ENCODE measurements at regions not wholly inside any gene's neighbourhood (a gene's known extent, or its start where the extent isn't known, plus 50 kb on each side); places are given as distances from the start of the nearest gene placed in this dataset.
"Not testable (repeated sequence)": the region's sequence is repeated elsewhere in the genome, so short reads cannot be mapped to it uniquely, and the experiment has no call there.

DNA sequence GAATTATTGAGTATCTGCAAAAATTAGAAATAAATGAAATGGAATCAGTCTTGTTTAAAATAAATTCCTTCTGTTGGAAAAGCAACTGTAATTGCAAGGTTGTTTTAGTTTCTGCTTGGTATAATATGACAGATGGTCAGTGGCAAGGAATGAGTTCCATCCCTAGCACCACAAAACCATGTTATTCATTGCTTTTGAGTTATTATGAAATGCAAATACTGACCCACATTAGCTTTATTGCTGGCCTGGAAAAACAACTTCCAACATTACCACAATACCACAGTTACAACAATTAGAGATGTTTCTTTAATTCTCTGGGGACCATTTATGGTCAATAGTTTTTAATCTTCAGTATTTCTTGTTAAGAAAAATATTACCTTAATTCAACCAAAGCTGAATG is 194.4 kb downstream of the TMA16 start:
- DNase-seq (no peak), ATAC-seq (no peak)
- no peaks in the 10 kb centered on the region for H3K4me1 ChIP-seq
- no peaks in the 10 kb centered on the region for H3K27me3 ChIP-seq
- H3K36me3 ChIP-seq (replicated peaks in 1 of 2; ENCODE audit: insufficient read depth in 1 of 2, low read depth in 2 of 2), result no peaks in the 10 kb centered on the region
- H3K27ac ChIP-seq, result no peak overlapping the region
- intact Hi-C loops (cut with DNase I), result no loop called here
- no peaks in the 10 kb centered on the region for H3K9me3 ChIP-seq
- no peak overlapping the region for H3K4me3 ChIP-seq
- no peak for TF ChIP-seq POLR2A (IDR thresholded peaks at IDR 0.05)
- TF ChIP-seq, protein P1, sequence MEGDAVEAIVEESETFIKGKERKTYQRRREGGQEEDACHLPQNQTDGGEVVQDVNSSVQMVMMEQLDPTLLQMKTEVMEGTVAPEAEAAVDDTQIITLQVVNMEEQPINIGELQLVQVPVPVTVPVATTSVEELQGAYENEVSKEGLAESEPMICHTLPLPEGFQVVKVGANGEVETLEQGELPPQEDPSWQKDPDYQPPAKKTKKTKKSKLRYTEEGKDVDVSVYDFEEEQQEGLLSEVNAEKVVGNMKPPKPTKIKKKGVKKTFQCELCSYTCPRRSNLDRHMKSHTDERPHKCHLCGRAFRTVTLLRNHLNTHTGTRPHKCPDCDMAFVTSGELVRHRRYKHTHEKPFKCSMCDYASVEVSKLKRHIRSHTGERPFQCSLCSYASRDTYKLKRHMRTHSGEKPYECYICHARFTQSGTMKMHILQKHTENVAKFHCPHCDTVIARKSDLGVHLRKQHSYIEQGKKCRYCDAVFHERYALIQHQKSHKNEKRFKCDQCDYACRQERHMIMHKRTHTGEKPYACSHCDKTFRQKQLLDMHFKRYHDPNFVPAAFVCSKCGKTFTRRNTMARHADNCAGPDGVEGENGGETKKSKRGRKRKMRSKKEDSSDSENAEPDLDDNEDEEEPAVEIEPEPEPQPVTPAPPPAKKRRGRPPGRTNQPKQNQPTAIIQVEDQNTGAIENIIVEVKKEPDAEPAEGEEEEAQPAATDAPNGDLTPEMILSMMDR (IDR thresholded peaks at IDR 0.05), result no peak

DNA sequence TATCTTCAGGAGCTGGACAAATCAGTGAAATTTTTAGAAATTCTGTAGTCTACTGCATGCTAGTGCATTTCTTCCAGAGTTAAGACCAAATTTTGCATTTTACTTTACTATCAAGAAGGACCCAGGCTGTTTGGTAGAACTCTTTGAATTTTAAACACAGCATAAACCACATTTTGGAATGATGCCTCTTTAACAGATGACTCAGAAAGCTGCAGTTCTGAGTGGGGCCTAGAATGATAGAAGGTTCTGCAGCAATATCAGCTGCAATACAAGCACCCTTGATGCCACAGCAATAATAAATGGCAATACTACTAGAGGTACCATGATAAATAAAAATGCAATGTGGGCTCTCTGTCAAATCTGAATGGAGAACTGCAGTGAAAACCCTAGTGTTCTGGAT is 198.7 kb downstream of the TMA16 start:
- TF ChIP-seq POLR2A (IDR thresholded peaks at IDR 0.05), result no peak
- TF ChIP-seq, protein P1 (IDR thresholded peaks at IDR 0.05), result no peak
- no peaks in the 10 kb centered on the region for H3K27me3 ChIP-seq
- intact Hi-C loops (cut with DNase I), result no loop called here
- H3K27ac ChIP-seq, result no peak overlapping the region
- no peak overlapping the region for H3K4me3 ChIP-seq
- no peaks in the 10 kb centered on the region for H3K36me3 ChIP-seq (replicated peaks in 1 of 2; ENCODE audit: insufficient read depth in 1 of 2, low read depth in 2 of 2)
- H3K9me3 ChIP-seq, result no peaks in the 10 kb centered on the region
- ATAC-seq (no peak), DNase-seq (no peak)
- no peaks in the 10 kb centered on the region for H3K4me1 ChIP-seq

DNA sequence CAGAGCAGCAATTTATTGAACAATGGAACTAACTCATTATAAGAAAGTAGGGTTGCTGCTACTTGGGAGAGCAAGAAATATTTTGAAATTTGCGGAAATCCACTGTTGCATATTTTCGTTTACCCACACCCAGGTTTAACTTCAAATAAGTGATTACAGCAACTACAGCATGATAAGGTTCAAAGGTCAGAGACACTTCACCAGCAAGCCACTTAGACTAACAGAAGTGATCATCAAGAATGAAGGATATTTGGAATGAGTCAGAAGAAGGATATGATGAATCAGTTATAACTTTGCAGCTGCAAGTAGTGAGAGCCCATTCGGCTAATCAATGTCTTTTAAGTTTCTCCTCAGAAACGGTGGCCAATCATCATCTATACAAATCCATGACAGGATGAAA is 199.3 kb downstream of the TMA16 start:
- no peak for DNase-seq
- Histone ChIP-seq H3K9me3 (no peaks in the 10 kb centered on the region), H3K4me1 (no peaks in the 10 kb centered on the region), H3K27me3 (no peaks in the 10 kb centered on the region), H3K27ac (no peak overlapping the region), H3K4me3 (no peak overlapping the region), H3K36me3 (replicated peaks in 1 of 2; ENCODE audit: insufficient read depth in 1 of 2, low read depth in 2 of 2) (no peaks in the 10 kb centered on the region)
- ATAC-seq, result no peak
- TF ChIP-seq POLR2A (IDR thresholded peaks at IDR 0.05), result no peak
- 65 to 81% methylated on average over 4 of the region's 4 CpGs for WGBS, 2 donors
- intact Hi-C loops (cut with DNase I), result no loop called here

DNA sequence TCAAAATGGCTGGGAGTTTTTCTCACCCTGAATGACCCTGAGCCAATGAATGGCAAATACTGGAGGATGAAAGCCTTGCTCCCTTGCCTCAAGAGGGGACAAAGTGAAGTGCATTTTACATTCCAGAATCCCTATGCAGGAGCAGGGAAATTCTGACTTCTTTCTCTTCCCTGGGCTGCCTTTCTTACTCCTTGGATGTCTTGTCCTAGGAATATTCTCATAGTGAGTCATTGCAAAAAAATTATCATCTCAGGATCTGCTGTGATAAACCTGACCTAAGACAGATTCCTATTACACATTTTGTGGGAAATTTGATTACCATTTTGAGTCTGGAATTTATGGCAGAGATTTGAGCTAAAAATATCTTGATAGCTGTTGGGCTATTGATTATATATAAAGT is 199.9 kb downstream of the TMA16 start:
- DNase-seq (no peak), ATAC-seq (no peak)
- no peaks in the 10 kb centered on the region for H3K4me1 ChIP-seq
- H3K27me3 ChIP-seq, result no peaks in the 10 kb centered on the region
- intact Hi-C loops (cut with DNase I), result no loop called here
- H3K9me3 ChIP-seq, result no peaks in the 10 kb centered on the region
- no peak for TF ChIP-seq POLR2A (IDR thresholded peaks at IDR 0.05)
- TF ChIP-seq, protein P1 (IDR thresholded peaks at IDR 0.05), result no peak
- no peaks in the 10 kb centered on the region for H3K36me3 ChIP-seq (replicated peaks in 1 of 2; ENCODE audit: insufficient read depth in 1 of 2, low read depth in 2 of 2)
- H3K4me3 ChIP-seq, result no peak overlapping the region
- no peak overlapping the region for H3K27ac ChIP-seq

DNA sequence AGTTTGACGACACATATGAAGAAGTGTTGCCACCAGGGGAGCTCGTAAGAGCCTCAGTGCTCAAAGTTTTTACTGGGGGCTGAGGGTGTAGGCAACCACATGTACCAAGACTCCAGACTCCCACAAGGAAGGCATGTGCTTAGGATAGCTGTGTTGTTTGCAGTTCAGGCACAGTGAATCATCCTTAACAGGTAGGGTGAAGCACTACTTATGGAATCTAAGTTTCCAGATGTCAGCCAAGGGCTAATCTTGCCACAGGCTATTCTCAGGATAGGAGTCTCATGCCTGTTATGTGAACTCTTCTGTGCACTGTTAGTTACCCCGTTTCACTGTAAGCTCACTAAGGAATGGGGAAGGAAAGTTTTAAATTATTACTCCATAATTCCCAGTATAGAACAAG is 202.6 kb downstream of the TMA16 start:
- H3K36me3 ChIP-seq (replicated peaks in 1 of 2; ENCODE audit: insufficient read depth in 1 of 2, low read depth in 2 of 2), result no peaks in the 10 kb centered on the region
- no peaks in the 10 kb centered on the region for H3K27me3 ChIP-seq
- H3K9me3 ChIP-seq, result no peaks in the 10 kb centered on the region
- DNase-seq (no peak), ATAC-seq (no peak)
- no peak overlapping the region for H3K27ac ChIP-seq
- H3K4me3 ChIP-seq, result no peak overlapping the region
- no peak for TF ChIP-seq POLR2A (IDR thresholded peaks at IDR 0.05)
- TF ChIP-seq, protein P1 (IDR thresholded peaks at IDR 0.05), result no peak
- WGBS, 2 donors, result 51 to 58% methylated on average over 3 of the region's 3 CpGs
- intact Hi-C loops (cut with DNase I), result no loop called here
- no peaks in the 10 kb centered on the region for H3K4me1 ChIP-seq

DNA sequence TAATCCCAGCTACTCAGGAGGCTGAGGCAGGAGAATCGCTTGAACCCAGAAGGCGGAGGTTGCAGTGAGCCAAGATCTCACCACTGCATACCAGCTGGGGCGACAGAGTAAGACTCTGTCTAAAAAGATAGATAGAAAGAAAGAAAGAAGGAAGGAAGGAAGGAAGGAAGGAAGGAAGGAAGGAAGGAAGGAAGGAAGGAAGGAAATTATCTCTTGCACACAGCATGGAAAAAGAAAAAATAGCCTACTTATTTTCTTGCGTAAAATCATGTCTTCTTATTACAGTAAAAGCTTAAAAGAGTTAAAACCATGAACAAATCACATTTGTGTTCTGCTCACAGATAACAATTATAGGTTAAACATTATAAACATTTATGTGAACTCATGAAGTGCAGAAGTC is 205.9 kb downstream of the TMA16 start:
- intact Hi-C loops (cut with DNase I); H3K4me1 ChIP-seq; DNase-seq; H3K36me3 ChIP-seq (replicated peaks in 1 of 2; ENCODE audit: insufficient read depth in 1 of 2, low read depth in 2 of 2); H3K27ac ChIP-seq; H3K27me3 ChIP-seq; H3K4me3 ChIP-seq; ATAC-seq; H3K9me3 ChIP-seq: not testable (repeated sequence)
- WGBS, 2 donors, result 87 to 90% methylated on average over 4 of the region's 4 CpGs

All from body of pancreas (tissue), 4 donors.